Neuronal stem cell (in vitro differentiated cells): ENCODE measurements at regions not wholly inside any gene's neighbourhood (a gene's known extent, or its start where the extent isn't known, plus 50 kb on each side); places are given as distances from the start of the nearest gene placed in this dataset.
A peak's percentile ranks its signal among the peaks of the same experiment; 100 is the strongest.

Experiments used
- DNase-seq: peaks from one replicate; pipeline ENCODE4 v3.0.0-alpha.2; 2013; ENCODE audit warnings: low spot score
- H2AFZ ChIP-seq: one replicate; pipeline ENCODE4 v1.6.1; 2013; ENCODE audit warnings: mild to moderate bottlenecking, low read length, inconsistent platforms
- H2AK5ac ChIP-seq: 2 replicates; pipeline ENCODE4 v1.6.1; 2013; ENCODE audit warnings: low read depth, mild to moderate bottlenecking, inconsistent platforms, low read length, moderate library complexity, mixed read lengths
- H2BK120ac ChIP-seq: 2 replicates; pipeline ENCODE4 v1.6.1; 2013; ENCODE audit warnings: low read depth, mild to moderate bottlenecking, inconsistent platforms, low read length, moderate library complexity, mixed read lengths
- H2BK12ac ChIP-seq: one replicate; pipeline ENCODE4 v1.6.1; 2013; ENCODE audit warnings: low read length, inconsistent platforms
- H2BK15ac ChIP-seq: 2 replicates; pipeline ENCODE4 v1.6.1; 2013; ENCODE audit warnings: mild to moderate bottlenecking, low read length, inconsistent platforms, mixed read lengths
- H2BK5ac ChIP-seq: one replicate; pipeline ENCODE4 v1.6.1; 2013; ENCODE audit warnings: inconsistent platforms, mild to moderate bottlenecking, low read length, moderate library complexity
- H3K14ac ChIP-seq: one replicate; pipeline ENCODE4 v1.6.1; 2013; ENCODE audit warnings: low read length, inconsistent platforms
- H3K18ac ChIP-seq: 2 replicates; pipeline ENCODE4 v1.6.1; 2013; ENCODE audit warnings: low read length, inconsistent platforms
- H3K23ac ChIP-seq: 2 replicates; pipeline ENCODE4 v1.6.1; 2013; ENCODE audit warnings: low read depth, mild to moderate bottlenecking, mixed read lengths, low read length, inconsistent platforms; ENCODE audit not compliant: poor library complexity
- H3K27ac ChIP-seq: replicated peaks from 3 replicates; pipeline ENCODE4 v1.5.1; 2013; ENCODE audit warnings: low read length, inconsistent platforms
- H3K27me3 ChIP-seq, 3 experiments: 2 replicates each; pipeline ENCODE4 v1.6.1; 2013; ENCODE audit warnings: low read length in 3 of 3, mild to moderate bottlenecking in 2 of 3, inconsistent platforms in 1 of 3, low read depth in 1 of 3, mixed read lengths in 1 of 3, moderate library complexity in 1 of 3; ENCODE audit not compliant: control insufficient read depth in 3 of 3, insufficient read depth in 3 of 3
- H3K36me3 ChIP-seq, 2 donors: replicated peaks in 1 of 2; 2 replicates each; pipeline ENCODE4 v1.6.1; 2013; ENCODE audit warnings: low read length in 2 of 2; ENCODE audit not compliant: control insufficient read depth in 2 of 2, insufficient read depth in 2 of 2
- H3K4ac ChIP-seq: 2 replicates; pipeline ENCODE4 v1.6.1; 2013; ENCODE audit warnings: inconsistent platforms, mild to moderate bottlenecking, low read length, moderate library complexity
- H3K4me1 ChIP-seq, 2 donors: 1 replicate in 1 of 2; 2 replicates in 1 of 2; pipeline ENCODE4 v1.6.1; 2013; ENCODE audit warnings: low read length in 2 of 2, low read depth in 1 of 2; ENCODE audit not compliant: control insufficient read depth in 2 of 2, insufficient read depth in 1 of 2
- H3K4me2 ChIP-seq: one replicate; pipeline ENCODE4 v1.6.1; 2013; ENCODE audit warnings: mild to moderate bottlenecking, low read length, inconsistent platforms; ENCODE audit not compliant: insufficient read depth, poor library complexity, severe bottlenecking
- H3K4me3 ChIP-seq, 2 donors: 2 replicates each; pipeline ENCODE4 v1.5.1; 2013; ENCODE audit warnings: low read length in 2 of 2, mild to moderate bottlenecking in 2 of 2, inconsistent platforms in 1 of 2, moderate library complexity in 1 of 2
- H3K79me1 ChIP-seq: one replicate; pipeline ENCODE4 v1.6.1; 2013; ENCODE audit warnings: low read depth, mild to moderate bottlenecking, inconsistent platforms, low read length, moderate library complexity
- H3K9ac ChIP-seq: one replicate; pipeline ENCODE4 v1.6.1; 2013; ENCODE audit warnings: mild to moderate bottlenecking, low read depth, low read length, inconsistent platforms; ENCODE audit not compliant: poor library complexity
- H3K9me3 ChIP-seq, 2 donors: replicated peaks in 1 of 2; 2 replicates each; pipeline versions ENCODE3 to v1.6.1; 2013; ENCODE audit warnings: low read length in 2 of 2, mild to moderate bottlenecking in 2 of 2, inconsistent platforms in 1 of 2, low read depth in 1 of 2, mixed read lengths in 1 of 2, moderate library complexity in 1 of 2; ENCODE audit not compliant: control insufficient read depth in 2 of 2, insufficient read depth in 1 of 2
- H4K8ac ChIP-seq: one replicate; pipeline ENCODE4 v1.6.1; 2013; ENCODE audit warnings: low read depth, mild to moderate bottlenecking, inconsistent platforms, low read length, moderate library complexity
- H4K91ac ChIP-seq: one replicate; pipeline ENCODE4 v1.6.1; 2013; ENCODE audit warnings: low read length, low read depth, mild to moderate bottlenecking, inconsistent platforms; ENCODE audit not compliant: poor library complexity
- WGBS, 2 donors: extraction: QIAGEN DNeasy Blood & Tissue Kit; methylation state at CpG; one replicate each; pipeline ENCODE4 v1.1.7; 2013; ENCODE audit warnings: missing lambda C conversion rate in 2 of 2, mixed read lengths in 1 of 2; ENCODE audit not compliant: insufficient read length in 2 of 2, insufficient replicate concordance in 1 of 2; ENCODE audit errors: extremely low coverage in 2 of 2; 5-methylcytosine and 5-hydroxymethylcytosine counted together

DNA sequence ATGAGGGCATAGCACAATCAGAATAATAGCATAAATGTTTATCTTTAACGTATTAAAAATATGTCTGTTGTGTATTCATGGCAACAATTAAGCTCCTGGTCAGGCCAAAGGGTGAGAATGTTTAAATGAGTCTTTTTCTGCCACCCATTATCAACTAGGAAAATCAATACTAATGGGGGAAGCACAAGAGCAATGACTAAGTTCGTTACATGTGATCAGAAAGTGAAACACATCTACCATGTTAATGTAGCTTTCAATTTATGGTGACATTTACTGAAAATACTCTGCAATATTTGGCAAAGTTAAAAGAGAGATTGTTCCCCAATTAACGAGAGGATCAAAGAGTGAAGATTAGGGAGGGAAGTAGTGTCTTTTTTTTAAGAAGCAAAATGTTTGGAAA, 143.7 kb downstream of the NAA11 start:
- H3K23ac ChIP-seq, result no peak overlapping the region
- H3K4ac ChIP-seq, result no peak overlapping the region

DNA sequence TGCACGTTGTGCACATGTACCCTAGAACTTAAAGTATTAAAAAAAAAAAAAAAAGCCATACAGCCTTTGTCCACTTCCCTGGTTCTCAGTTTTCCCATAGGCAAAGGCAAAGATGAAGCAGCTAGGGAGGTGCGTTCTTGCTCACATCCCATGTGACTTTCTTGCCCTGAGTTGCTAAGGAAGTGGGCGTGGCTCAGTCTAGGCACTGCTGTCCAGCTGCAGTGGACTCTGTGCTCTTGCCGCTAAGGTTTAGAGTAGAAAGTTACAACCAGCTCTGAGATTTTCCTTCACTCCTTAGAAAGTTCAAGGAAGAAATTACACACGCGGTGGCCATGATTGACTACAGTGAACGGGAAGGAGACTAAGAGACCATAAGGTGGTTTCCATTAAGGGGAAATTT, 144.7 kb downstream of the NAA11 start:
- Histone ChIP-seq H2BK5ac (no peak overlapping the region), H2BK15ac (no peak overlapping the region), H3K36me3 (no peaks in the 10 kb centered on the region), H2AK5ac (no peak overlapping the region), H3K23ac (no peak overlapping the region), H3K14ac (no peak overlapping the region), H3K18ac (no peak overlapping the region), H2BK120ac (no peak overlapping the region), H3K9me3 (no peaks in the 10 kb centered on the region), H3K9ac (no peak overlapping the region), H2BK12ac (no peak overlapping the region), H3K27me3 (no peaks in the 10 kb centered on the region), H3K4me1 (peaks cover 0 to 8% of the 10 kb centered on the region in 2 donors), H3K79me1 (no peaks in the 10 kb centered on the region), H4K8ac (no peak overlapping the region), H3K27ac (no peak overlapping the region), H4K91ac (no peak overlapping the region), H2AFZ (peak overlapping the region; percentile 37), H3K4ac (no peak overlapping the region), H3K4me2 (no peak overlapping the region), H3K4me3 (no peak overlapping the region)
- no peak for DNase-seq
- no CpG with 5 or more reads among the region's 7 CpGs for WGBS, 2 donors

More for the DNA sequence above, 143.7 kb downstream of the NAA11 start:
- Histone ChIP-seq H3K4me2 (no peak overlapping the region), H2BK120ac (no peak overlapping the region), H2BK12ac (no peak overlapping the region), H3K27ac (no peak overlapping the region), H2AFZ (no peak overlapping the region), H3K4me3 (no peak overlapping the region), H3K4me1 (peaks cover 0 to 8% of the 10 kb centered on the region in 2 donors), H3K36me3 (no peaks in the 10 kb centered on the region), H4K91ac (no peak overlapping the region), H3K9me3 (no peaks in the 10 kb centered on the region), H3K9ac (no peak overlapping the region), H2BK15ac (no peak overlapping the region), H3K14ac (no peak overlapping the region), H2AK5ac (no peak overlapping the region), H3K27me3 (no peaks in the 10 kb centered on the region), H3K18ac (no peak overlapping the region), H4K8ac (no peak overlapping the region), H3K79me1 (no peaks in the 10 kb centered on the region), H2BK5ac (no peak overlapping the region)
- DNase-seq, result no peak
- no CpG with 5 or more reads among the region's 3 CpGs for WGBS, 2 donors

DNA sequence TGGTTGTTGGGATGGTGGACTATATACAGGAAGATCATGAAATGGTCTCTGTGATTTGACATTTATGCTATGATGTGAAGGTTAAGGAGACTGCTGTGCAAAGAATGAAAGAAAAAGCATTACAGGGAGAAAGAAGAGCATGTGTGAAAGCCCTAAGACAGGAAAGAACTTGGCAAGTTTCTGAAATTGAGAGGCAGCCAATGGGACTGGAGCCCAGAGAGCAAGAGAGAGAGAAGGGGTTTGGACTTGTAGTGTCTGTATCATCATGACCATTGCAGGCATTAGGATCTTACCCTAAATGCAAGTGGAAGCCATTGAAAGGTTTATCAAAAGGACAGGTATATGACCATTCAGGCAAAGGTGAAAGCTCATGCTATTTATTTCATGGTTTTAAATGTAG, 147.1 kb downstream of the NAA11 start:
- Histone ChIP-seq H3K4ac (no peak overlapping the region), H3K18ac (no peak overlapping the region), H2BK5ac (no peak overlapping the region), H3K4me2 (no peak overlapping the region), H2BK15ac (no peak overlapping the region), H3K79me1 (no peaks in the 10 kb centered on the region), H2AFZ (no peak overlapping the region), H2BK12ac (no peak overlapping the region), H3K9me3 (no peaks in the 10 kb centered on the region), H3K4me3 (no peak overlapping the region), H3K4me1 (peaks cover 0 to 1% of the 10 kb centered on the region in 2 donors), H4K91ac (no peak overlapping the region), H3K27me3 (no peaks in the 10 kb centered on the region), H3K27ac (no peak overlapping the region), H3K23ac (no peak overlapping the region), H2BK120ac (no peak overlapping the region), H3K36me3 (no peaks in the 10 kb centered on the region), H2AK5ac (no peak overlapping the region), H3K14ac (no peak overlapping the region), H4K8ac (no peak overlapping the region), H3K9ac (no peak overlapping the region)
- no peak for DNase-seq

- no peak for DNase-seq
These were observed 148.5 kb downstream of the NAA11 start for GRCh38 chr4:79177388-79177787.

More at GRCh38 chr4:79177388-79177787, 148.5 kb downstream of the NAA11 start:
- no peak overlapping the region for H2AFZ ChIP-seq
- peaks cover 0 to 2% of the 10 kb centered on the region in 2 donors for H3K4me1 ChIP-seq
- H2BK120ac ChIP-seq, result no peak overlapping the region
- H3K4me2 ChIP-seq, result no peak overlapping the region
- H3K4ac ChIP-seq, result no peak overlapping the region
- no peak overlapping the region for H3K9ac ChIP-seq
- no peaks in the 10 kb centered on the region for H3K36me3 ChIP-seq
- no peak overlapping the region for H2BK5ac ChIP-seq
- no peak overlapping the region for H2AK5ac ChIP-seq
- H3K4me3 ChIP-seq, result no peak overlapping the region
- H3K14ac ChIP-seq, result no peak overlapping the region
- H3K27ac ChIP-seq, result no peak overlapping the region
- no peak overlapping the region for H4K8ac ChIP-seq
- no peak overlapping the region for H3K23ac ChIP-seq
- no peak overlapping the region for H2BK15ac ChIP-seq
- no peak overlapping the region for H4K91ac ChIP-seq
- H2BK12ac ChIP-seq, result no peak overlapping the region
- H3K27me3 ChIP-seq, result no peaks in the 10 kb centered on the region
- no peaks in the 10 kb centered on the region for H3K79me1 ChIP-seq
- H3K9me3 ChIP-seq, result no peaks in the 10 kb centered on the region
- H3K18ac ChIP-seq, result no peak overlapping the region
